ENCODE measurements at regions not wholly inside any gene's neighbourhood (a gene's known extent, or its start where the extent isn't known, plus 50 kb on each side); places are given as distances from the start of the nearest gene placed in this dataset.

DNA sequence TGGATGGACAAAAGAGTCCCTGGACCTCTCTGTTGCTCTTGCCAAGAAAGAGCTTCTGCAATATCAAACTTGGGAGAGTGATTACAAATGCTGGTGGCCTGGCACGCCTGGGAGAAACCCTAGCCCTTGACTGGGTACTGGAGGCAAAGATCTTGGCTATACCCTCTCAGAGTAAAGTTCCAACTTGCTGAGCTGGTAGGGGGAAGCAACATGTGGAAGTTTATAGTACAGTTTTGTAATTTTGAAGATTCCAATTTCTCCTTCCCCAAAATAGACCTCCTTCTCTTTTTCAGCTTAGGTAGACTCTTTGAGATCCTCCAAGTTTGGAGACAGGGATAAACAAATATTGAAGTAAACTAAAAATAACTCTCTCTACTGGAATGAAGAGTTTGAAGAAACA is 645.3 kb downstream of the NR4A2 start:
- no peak for DNase-seq (ENCODE audit: low spot score)

DNA sequence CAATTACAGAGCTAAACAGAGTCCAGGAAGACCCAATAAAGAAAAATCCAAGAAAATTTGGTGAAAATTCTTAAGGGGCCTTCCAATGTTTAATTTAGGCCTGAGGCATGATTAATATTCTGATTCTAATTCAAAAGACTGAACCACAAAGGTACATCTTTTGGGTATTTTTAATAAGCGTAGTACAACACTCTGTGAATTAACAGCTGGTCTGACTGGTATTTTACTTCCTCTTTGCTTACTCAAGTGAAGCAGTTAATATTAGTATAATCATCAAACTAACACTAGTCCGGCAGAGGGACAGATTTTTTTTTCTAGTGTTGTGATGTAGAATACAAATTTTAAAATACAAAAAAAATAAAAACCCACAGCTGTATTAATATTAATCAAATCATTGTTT is 652.9 kb downstream of the NR4A2 start:
- no peak for DNase-seq (ENCODE audit: low spot score)

DNA sequence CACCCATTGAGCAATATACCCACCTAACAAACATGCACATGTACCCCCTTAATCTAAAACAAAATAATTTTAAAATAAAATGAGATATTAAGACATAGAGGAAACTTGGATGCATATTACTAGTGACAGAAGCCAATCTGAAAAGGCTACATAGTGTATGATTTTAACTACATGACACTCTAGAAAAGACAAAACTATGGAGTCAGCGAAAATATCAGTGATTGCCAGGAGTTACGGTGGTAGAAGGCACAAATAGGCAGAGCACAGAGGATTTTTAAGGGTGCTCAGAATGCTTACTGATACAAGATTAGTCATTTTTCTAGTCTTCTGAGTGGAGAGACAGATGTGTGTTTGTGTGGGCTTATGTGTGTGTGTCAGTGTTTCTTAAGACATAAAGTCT is 656.6 kb downstream of the NR4A2 start:
- DNase-seq (ENCODE audit: low spot score) = no peak

DNA sequence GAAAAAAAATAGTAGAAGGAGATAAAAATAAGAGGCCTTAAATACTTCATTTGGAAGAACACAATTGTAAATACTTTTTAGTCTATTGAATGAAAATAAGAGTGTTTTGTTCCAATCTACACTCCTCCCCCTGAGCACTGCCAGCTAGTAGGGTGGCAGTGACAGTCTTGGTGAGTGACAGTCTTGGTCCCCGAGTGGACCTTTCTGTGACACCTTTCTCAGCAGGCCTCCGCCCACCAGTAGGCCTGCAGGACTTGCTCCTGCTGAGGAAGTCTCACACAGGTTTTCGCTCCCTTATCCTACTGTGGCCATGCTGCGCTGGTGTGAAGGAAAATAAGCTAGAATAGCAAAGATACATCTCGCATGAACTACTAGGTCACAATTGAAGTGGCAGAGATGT is 666.8 kb downstream of the NR4A2 start:
- no peak for DNase-seq (ENCODE audit: low spot score)

DNA sequence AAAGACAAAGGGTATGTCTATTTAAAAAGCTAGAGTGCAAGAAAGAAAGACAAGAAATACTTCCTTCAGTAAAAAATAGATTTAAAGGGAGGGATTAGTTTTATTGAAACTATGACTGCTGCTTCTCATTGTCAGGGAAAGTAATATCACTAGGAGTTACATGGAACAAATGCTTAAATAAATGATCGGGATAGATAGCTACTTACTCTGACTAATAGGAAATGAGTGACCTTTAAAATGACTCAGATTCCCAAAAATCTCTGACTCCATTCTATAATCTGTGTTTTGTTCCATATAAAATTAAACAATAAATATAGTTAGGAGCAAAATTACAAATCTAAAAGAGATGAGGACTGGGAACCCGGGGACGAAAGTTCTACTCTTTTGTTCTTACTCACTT is 669.3 kb downstream of the NR4A2 start:
- DNase-seq (ENCODE audit: low spot score) = no peak

DNA sequence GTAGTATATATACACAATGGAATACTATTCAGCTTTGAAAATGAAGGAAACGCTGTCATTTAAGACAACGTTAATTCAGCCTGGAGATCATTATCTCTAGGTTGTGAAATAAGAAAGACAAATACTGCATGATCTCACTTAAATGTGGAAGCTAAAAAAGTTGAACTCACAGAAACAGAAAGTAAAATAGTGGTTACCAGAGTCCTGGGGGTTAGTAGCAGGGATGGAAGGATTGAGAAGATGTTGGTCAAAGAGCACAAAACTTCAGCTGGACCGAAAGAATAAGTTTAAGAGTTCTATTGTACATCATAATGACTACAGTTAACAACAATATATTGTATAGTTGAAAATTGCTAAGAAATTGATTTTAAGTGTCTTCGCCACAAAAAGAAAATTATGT is 670.3 kb downstream of the NR4A2 start:
- no peak for DNase-seq (ENCODE audit: low spot score)

DNA sequence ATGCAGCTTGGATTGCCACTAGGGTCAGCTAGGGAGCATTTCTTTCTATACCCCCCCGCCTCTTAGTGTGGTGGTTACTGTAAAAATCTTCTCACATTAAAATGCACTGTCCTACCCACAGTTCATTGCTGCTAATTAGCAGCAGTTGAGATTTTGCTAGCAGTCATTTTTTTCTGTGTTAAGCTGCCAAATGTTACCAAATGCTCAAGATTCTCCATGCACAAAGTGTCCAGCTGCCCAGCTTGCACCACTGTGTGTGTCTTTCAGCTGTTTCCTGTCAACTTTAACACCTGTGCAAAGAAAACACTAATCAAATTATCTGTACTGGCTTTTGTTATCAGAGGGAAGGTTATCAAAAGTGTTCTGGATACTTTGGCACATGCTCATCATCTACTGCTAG is 679.3 kb downstream of the NR4A2 start:
- DNase-seq (ENCODE audit: low spot score) = no peak

DNA sequence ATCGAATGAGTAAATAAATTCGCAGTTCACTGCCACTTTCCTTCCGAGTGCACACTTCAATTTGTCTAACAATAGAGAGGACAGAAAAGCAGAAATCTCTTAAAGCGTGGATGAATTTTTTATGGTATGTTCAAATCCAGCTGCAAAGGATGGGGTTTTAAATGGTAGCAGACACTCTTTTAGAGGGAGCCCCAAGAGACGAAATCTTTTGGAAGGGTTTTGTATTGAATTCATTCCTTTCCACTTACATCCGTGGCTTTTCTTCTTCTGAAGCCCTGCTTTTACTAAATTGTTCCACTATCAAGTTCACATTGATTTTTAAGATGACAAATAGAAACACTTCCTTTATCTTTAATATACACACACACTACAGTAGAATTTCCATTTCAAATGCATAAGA is 680.7 kb downstream of the NR4A2 start:
- DNase-seq (ENCODE audit: low spot score) = no peak

DNA sequence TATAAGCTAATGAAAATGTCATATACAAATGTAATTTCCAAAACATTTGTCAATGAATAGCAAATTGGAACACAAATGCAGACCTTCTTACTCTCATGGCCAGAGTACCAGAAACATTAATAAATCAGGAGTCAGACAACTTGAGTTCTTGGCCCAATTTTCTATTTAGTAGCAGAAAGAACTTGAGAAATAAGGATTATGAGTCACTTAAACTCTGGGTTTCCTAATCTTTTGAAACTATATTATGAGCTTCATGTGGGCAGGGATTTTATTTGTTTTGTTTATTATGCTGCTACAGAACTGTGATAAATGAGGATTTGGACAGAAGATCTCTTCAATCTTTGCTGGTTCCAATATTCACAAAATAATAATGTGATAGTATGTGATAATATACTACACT is 686.7 kb downstream of the NR4A2 start:
- DNase-seq (ENCODE audit: low spot score) = no peak

DNA sequence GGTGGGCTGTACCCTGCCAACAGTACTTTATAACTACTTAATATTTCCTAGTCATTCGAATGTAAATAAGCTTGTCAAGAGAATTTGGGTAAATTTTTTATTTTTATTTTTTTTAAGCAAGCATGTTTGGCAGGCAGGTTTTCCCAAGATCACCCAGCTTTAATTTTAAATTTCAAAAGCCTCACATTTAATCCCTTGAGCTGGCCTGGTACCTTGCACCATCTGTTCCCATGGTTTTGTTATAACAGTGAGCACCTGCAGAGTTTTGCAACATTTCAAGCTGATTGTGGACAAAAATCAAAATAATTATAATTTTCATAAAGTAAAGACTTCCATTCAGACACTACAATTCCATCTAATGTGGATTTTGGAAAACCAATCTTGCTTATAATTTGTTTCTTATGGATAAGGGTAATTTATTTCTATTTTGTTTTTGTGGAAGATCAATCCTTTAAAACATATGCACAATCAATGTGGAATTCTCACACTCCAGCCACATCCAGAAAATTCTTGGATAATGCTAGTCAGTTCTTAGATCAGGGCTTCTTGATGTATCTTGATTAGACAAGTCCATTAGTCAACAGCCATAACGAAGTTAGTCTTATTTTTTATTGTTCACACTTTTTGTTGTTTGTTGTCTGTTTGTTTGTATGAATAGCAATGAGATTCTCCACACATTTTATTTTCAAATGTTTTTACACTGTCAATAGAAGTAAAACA is 689.3 kb downstream of the NR4A2 start:
- DNase-seq (ENCODE audit: low spot score) = peak; percentile 27

DNA sequence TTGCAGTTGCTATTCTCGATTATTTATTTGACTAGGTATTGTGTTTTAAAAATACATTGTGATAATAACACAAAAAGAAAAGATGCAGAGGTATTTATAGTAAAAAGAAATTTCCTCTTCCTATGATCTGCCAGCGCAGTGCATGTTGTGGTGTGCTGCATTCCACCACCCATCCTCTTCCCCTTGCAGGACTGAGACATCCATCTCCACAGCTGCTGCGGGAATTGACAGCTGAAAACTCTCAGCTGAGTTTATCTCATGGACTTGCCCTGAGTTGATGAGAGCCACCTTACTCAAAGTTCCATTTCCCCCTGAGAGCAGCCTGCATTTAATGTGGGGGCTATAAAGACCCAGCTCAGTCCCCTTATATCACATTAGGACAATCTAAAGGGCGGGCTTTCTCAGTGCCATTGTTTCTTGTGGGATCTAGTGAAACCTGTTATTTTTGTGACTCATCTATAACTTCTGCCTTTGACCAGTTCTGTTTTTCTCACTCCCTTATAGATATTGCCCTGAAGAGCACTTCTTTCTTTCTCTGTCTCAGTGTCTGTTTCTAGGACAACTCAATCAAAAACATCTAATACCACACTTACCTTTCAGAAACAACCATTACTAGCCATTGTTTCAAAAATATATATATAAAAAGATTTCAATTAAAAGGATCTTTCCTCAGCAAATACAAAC is 698.5 kb downstream of the NR4A2 start:
- DNase-seq (ENCODE audit: low spot score) = no peak

DNA sequence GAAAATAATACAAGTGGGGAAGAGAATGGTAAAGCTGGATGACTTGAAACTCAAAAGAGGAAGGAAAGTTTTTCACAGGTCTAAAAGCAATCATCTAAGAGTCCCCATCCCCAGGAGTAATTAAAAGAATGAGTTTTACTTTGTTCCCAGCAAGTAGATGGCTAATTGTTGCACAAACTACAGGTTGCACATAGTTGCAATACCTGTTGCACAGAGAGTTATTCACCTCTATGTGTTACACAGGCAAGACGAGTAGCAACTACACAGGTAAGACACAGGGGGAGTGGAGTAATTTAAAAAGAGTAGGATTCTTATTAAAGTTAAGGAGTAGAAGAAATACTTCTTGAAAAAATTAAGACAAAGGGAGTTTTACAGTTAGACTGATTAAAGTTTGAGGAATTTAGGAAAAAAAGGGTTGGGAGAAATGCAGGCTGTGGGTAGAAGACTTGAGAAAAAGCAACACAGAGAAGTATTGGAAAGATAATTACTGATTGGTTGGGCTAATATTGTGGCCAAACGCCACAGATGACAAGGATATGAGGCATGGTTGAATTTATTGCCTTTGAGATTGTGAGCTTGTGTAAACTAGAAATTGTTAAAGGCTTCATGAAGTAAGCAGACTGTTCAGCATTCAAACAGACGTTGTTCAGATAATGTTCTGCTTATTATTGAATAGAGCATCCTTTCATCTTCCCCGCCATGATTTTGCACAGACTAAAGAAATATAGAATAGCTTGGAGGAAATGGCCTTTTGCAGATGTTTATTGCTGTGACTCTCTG is 699.3 kb downstream of the NR4A2 start:
- DNase-seq (ENCODE audit: low spot score) = no peak

DNA sequence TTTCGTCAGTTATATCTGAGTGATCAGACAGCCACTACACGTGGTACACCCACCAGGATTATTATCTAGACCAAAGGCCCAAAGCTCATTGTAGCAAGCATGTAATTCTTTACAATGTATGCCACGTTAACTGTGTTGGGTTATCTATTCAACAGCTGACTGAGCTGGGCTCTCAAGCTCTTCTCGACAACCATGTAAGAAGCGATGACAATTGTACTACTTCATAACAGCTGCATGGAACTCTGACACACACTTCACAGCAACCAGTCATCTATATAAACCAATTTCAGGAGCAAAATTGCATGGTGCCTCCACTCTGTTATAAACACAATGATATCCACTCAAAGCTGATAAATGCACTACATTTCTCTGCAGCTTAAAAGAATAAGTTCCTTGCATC is 701.8 kb downstream of the NR4A2 start:
- DNase-seq (ENCODE audit: low spot score) = no peak

DNA sequence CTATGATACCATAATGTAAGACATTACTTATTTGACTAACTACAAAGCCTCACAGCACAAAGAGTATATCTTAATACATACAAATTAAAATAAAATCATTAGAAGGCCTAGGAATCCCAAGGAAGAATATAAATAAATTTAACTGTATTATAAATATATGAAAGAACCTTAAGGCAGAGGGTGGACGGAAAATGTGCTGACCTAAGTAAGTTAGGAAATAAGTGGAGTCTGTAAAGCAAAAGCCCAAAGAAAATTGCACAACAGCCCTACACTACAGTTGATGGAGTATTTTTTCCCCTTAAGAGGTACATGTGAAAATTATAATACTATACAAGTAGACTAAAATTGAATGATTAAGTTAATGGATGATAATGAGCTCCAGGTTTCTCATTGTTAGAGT is 710.1 kb downstream of the NR4A2 start:
- DNase-seq (ENCODE audit: low spot score) = no peak

DNA sequence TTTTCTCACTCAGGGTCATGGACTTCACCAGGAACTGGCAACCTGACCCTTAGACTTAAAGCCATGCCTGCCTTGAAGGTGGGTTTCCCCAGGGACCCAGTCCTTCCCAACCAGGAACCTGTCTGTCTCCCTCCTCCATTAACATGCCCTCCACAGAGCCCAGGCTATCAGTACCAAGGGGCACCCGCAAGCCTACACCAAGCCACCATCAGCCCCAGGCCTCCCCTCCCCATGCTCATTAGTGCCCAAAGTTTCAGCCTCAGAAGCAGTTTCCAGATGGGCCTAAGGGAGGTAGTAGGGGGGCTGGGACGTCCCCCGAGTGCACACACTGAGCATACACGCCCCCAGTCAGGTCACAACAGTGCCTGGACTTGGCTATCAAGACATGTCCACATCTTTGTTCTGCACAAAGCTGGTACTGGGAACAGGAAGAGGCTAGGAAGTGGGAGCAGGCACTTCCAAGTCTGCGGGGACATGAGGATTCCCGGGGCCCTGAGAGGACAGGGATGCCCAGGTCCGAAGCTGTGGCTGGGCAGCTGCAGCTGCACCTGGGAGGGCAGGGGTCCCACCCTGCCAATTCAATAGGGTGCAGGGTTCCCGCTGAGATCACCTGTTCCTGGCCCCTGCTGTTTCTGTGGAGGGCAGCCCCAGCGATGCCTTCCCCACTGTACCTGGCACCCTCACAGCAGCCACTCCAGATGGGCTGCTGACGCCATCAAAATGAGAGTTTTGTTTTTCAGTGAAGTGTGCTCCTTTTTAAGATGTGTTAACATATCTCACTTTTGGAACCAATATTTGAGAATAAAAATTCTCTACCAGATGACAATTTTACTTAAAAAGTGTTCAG is 731.4 kb downstream of the NR4A2 start:
- no peak for DNase-seq (ENCODE audit: low spot score)

DNA sequence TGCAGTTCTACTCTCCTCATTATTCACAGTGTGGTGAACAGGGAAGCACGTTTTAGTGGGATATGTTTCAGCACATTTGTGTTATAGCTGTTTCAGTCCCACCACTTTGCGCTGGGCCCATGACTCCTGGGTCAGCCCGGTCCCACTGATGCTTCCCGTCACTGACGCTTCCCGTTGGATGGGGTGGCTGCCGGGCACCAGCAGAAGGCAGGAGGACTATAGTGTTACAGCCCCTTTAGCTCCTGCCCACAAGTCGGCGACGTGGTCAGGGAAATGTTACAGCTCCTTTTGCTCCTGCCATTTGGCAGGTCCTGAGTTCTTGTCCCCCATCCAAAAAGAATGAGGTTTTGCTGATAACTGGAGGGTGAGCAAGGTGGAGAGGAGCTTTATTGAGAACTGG is 732.2 kb downstream of the NR4A2 start:
- DNase-seq (ENCODE audit: low spot score) = no peak

DNA sequence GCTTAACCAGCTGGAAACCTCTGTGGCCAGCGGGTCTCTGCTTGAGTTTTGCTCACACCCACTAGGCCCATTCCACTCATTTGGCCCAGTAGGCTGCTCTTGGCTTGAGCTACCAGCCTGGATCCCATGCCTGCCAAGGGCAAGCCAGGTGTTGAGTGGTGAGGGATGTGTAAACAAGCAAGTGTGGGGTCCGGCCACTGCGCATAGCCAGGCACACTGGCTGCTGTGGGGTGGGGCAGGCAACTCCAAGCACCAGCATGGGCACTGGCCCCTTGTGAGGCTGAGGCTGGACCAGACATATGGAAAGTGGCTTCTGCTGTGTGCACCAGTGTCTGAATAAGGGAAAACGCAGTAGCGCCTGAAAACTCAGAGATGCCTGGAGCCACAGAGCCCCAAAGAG is 732.7 kb downstream of the NR4A2 start:
- no peak for DNase-seq (ENCODE audit: low spot score)

DNA sequence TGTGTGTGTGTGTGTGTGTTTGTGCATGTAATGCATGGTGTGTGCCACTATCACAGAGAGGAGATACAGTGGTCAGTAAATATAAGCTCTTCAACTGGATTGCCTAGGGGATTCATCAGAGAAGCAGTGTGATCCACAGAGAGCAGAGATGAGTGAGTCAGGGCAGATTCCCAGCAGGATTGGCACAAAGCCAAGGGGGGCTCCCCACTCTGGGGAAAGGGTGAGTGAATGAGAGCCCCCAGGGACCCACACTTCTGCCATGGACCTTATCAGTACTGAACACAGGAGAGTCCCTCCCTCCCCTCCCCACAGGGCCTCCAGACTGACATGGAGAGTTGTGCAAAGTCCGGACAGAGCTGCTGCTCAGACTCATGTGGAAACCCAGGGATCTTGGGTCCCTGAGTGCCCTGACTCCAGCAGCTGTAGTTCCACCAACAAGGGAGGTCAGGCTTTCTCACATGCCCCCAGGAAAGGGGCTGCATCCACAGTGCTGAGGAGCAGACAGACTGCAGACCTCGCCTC is 748.8 kb downstream of the NR4A2 start:
- DNase-seq (ENCODE audit: low spot score) = no peak

DNA sequence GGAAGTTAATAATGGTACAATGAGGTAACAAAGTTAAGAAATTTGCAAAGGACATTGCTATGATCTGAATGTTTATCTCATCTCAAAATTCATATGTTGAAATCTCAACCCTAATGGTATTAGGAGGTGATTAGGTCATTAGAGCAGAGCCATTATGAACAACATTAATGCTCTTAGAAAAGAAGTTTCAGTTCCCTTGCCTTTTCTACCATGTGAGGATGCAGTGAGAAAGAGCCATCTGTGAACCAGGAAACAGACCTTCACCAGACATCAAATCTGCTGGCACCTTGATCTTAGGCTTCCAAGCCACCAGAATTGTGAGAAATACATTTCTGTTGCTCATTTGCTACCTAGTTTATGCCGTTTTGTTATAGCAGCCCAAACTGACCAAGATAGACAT is 757.6 kb downstream of the NR4A2 start:
- no peak for DNase-seq (ENCODE audit: low spot score)

DNA sequence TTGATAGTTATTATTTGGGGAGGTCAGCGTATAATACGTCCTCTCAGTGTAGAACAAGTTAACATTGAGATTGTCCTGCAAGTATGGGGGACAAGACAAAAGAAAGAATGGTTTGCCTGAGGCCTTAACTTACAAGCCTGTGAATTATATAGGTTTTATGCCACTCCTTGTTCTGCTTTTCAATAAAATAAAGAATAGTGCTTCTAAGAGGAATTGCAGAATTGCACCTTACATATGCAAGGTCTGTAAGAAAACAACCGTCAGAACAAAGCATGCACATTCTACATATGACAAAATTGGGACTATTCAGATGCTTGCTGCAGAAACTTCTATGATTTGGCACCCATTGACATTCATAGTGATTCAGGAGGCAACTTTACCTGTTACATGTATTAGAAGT is 785.0 kb downstream of the NR4A2 start:
- DNase-seq (ENCODE audit: low spot score) = no peak

DNA sequence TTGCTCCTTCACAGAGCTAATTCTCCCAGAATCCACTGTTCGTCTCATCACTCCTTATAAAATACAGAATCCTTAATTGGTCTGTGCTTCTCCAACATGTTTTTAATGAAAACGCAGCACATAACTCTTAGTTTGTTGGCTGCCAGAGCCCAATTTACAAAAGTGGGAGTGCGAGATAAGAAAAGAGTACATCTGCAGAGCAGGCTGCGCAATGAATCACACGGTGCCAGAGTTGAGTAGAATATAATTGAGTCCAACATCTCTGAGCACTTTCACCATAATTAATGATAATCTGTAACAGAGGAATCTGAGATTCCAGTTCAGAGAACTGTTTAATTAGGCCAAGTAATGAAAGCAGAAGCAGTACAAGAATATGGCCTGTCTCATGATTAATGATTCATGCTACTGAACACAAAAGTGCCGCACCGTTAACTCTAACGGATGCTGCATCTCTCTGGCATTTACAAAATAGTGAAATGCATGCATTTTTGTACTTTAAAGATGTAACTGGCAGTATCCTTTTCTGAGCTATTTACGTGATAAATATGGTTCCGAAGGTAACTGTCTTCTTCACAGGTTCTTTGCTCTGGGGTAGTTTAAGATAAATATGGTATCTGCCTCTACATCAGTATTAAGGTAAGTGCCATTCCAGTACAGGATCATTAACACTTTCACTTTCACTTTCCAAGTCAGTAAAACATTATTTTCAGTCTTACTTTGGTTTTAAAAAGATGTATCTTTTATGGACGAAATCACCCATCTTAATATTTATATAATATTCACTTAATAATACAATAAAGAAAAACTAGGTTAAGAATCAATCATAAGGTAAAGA is 785.6 kb downstream of the NR4A2 start:
- DNase-seq (ENCODE audit: low spot score) = no peak

Data from D341Med (cell line).